ENCODE measurements at regions not wholly inside any gene's neighbourhood (a gene's known extent, or its start where the extent isn't known, plus 50 kb on each side); places are given as distances from the start of the nearest gene placed in this dataset.

GRCh38 chr5:28855626-28856025 lies 1817.2 kb upstream of the CDH9 start:
- no peaks in the 10 kb centered on the region for H3K27me3 ChIP-seq
- no peaks in the 10 kb centered on the region for H3K9me3 ChIP-seq
- H3K27ac ChIP-seq: no peak overlapping the region
- DNase-seq (ENCODE audit: low spot score in 2 of 2): no peak
- 64% methylated on average over 1 of the region's 1 CpG for WGBS
- H3K4me3 ChIP-seq: no peak overlapping the region
- no peak for TF ChIP-seq CTCF (IDR thresholded peaks at IDR 0.05)
- TF ChIP-seq EP300 (IDR thresholded peaks at IDR 0.05): no peak
- no peak for TF ChIP-seq POLR2A (IDR thresholded peaks at IDR 0.05)
- TF ChIP-seq POLR2AphosphoS5 (IDR thresholded peaks at IDR 0.05): no peak
- no peaks in the 10 kb centered on the region for H3K36me3 ChIP-seq
- H3K4me1 ChIP-seq: no peaks in the 10 kb centered on the region

- Histone ChIP-seq H3K4me1 (no peaks in the 10 kb centered on the region), H3K36me3 (no peaks in the 10 kb centered on the region), H3K27me3 (no peaks in the 10 kb centered on the region), H3K4me3 (no peak overlapping the region), H3K9me3 (no peaks in the 10 kb centered on the region), H3K27ac (no peak overlapping the region)
- no peak for DNase-seq (ENCODE audit: low spot score in 2 of 2)
- 87% methylated on average over 13 of the region's 13 CpGs for WGBS
- TF ChIP-seq EP300 (IDR thresholded peaks at IDR 0.05) (no peak), CTCF (IDR thresholded peaks at IDR 0.05) (no peak), POLR2AphosphoS5 (IDR thresholded peaks at IDR 0.05) (no peak)
Observed at GRCh38 chr5:28850320-28850921, 1812.0 kb upstream of the CDH9 start.

GRCh38 chr5:28831042-28831441 lies 1792.7 kb upstream of the CDH9 start:
- H3K27me3 ChIP-seq: no peaks in the 10 kb centered on the region
- no peak overlapping the region for H3K27ac ChIP-seq
- no peak for DNase-seq (ENCODE audit: low spot score in 2 of 2)
- no peaks in the 10 kb centered on the region for H3K36me3 ChIP-seq
- TF ChIP-seq POLR2A (IDR thresholded peaks at IDR 0.05): no peak
- no peak for TF ChIP-seq CTCF (IDR thresholded peaks at IDR 0.05)
- no peak for TF ChIP-seq EP300 (IDR thresholded peaks at IDR 0.05)
- TF ChIP-seq POLR2AphosphoS5 (IDR thresholded peaks at IDR 0.05): no peak
- 93% methylated on average over 4 of the region's 4 CpGs for WGBS
- no peaks in the 10 kb centered on the region for H3K4me1 ChIP-seq
- H3K9me3 ChIP-seq: no peaks in the 10 kb centered on the region
- H3K4me3 ChIP-seq: no peak overlapping the region

- 100% methylated on average over 1 of the region's 1 CpG for WGBS
- H3K9me3 ChIP-seq: peaks cover 5% of the 10 kb centered on the region
- no peak overlapping the region for H3K27ac ChIP-seq
- H3K4me1 ChIP-seq: no peaks in the 10 kb centered on the region
- H3K27me3 ChIP-seq: no peaks in the 10 kb centered on the region
- no peak for DNase-seq (ENCODE audit: low spot score in 2 of 2)
- TF ChIP-seq CTCF (IDR thresholded peaks at IDR 0.05): no peak
- no peak for TF ChIP-seq EP300 (IDR thresholded peaks at IDR 0.05)
- TF ChIP-seq POLR2A (IDR thresholded peaks at IDR 0.05): no peak
- TF ChIP-seq POLR2AphosphoS5 (IDR thresholded peaks at IDR 0.05): no peak
- H3K36me3 ChIP-seq: no peaks in the 10 kb centered on the region
- H3K4me3 ChIP-seq: no peak overlapping the region
Observed at GRCh38 chr5:28823231-28823630, 1784.8 kb upstream of the CDH9 start.

GRCh38 chr5:28822071-28822470 lies 1783.7 kb upstream of the CDH9 start:
- 37% methylated on average over 2 of the region's 2 CpGs for WGBS
- H3K36me3 ChIP-seq: no peaks in the 10 kb centered on the region
- no peaks in the 10 kb centered on the region for H3K27me3 ChIP-seq
- no peak for TF ChIP-seq POLR2A (IDR thresholded peaks at IDR 0.05)
- no peak for TF ChIP-seq CTCF (IDR thresholded peaks at IDR 0.05)
- TF ChIP-seq POLR2AphosphoS5 (IDR thresholded peaks at IDR 0.05): no peak
- TF ChIP-seq EP300 (IDR thresholded peaks at IDR 0.05): no peak
- DNase-seq (ENCODE audit: low spot score in 2 of 2): no peak
- H3K9me3 ChIP-seq: peaks cover 5% of the 10 kb centered on the region
- no peak overlapping the region for H3K27ac ChIP-seq
- H3K4me1 ChIP-seq: no peaks in the 10 kb centered on the region
- no peak overlapping the region for H3K4me3 ChIP-seq
